ENCODE measurements at regions not wholly inside any gene's neighbourhood (a gene's known extent, or its start where the extent isn't known, plus 50 kb on each side); places are given as distances from the start of the nearest gene placed in this dataset.

DNA sequence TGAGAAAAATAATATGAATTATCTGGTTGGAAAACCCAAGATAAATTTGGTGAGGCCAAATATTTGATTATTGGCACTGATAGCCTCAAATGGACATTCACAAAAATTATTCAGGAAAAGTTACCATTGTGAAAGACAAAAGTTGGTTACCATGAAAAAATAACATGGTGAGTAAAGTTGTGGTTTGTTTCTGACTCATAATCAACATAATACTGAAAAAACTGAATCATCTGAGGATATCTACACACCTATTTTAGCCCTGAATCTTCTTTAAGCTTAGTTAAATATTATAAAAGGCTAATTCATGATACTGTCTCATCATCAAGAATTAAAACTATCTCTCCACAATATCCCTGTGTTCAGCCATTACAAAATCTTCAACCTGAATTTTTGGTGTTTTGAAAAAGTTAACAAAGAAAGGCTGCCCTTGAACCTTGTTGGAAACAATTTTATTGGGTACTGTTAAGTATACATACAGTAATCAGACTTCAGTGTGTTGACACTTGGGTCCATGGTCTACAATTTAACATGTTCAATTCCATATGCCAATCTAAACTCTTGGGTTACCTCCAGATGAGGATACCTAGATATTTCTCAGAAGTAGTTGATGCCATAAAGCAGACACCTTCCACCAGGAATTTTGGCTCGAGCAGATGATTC, 607.5 kb upstream of the SLC39A10 start (continued):
- TF ChIP-seq, protein P1, sequence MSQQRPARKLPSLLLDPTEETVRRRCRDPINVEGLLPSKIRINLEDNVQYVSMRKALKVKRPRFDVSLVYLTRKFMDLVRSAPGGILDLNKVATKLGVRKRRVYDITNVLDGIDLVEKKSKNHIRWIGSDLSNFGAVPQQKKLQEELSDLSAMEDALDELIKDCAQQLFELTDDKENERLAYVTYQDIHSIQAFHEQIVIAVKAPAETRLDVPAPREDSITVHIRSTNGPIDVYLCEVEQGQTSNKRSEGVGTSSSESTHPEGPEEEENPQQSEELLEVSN (IDR thresholded peaks at IDR 0.05) = no peak
